BJ (cell line): ENCODE measurements at regions not wholly inside any gene's neighbourhood (a gene's known extent, or its start where the extent isn't known, plus 50 kb on each side); places are given as distances from the start of the nearest gene placed in this dataset.

Experiments
- CTCF ChIA-PET: fragments of 350-600 bp; formaldehyde crosslinking; extraction: SDS; loops from one replicate; lab custom pipeline; 2021; ENCODE audit warnings: antibody characterized with exemption, inconsistent platforms; lab: Yijun Ruan, JAX
- POLR2A ChIA-PET: fragments of 300-600 bp; sonication (Branson Sonifier 250); formaldehyde crosslinking; extraction: SDS; loops from one replicate; lab custom pipeline; 2021; ENCODE audit warnings: antibody characterized with exemption; lab: Charles Lee
- DNase-seq: peaks from one replicate; pipeline ENCODE4 v3.0.0-alpha.2; 2011; ENCODE audit warnings: low read depth
- H3K27me3 ChIP-seq: 2 replicates; pipeline ENCODE4 v1.6.0; 2011; ENCODE audit warnings: low read length; ENCODE audit not compliant: control insufficient read depth, insufficient read depth
- H3K36me3 ChIP-seq: 2 replicates; pipeline ENCODE4 v1.5.1; 2011; ENCODE audit warnings: low read length; ENCODE audit not compliant: control insufficient read depth, insufficient read depth
- H3K4me3 ChIP-seq: 2 replicates; pipeline ENCODE4 v1.5.1; 2011; ENCODE audit warnings: low read depth, mild to moderate bottlenecking, control low read depth, low read length
- CTCF ChIP-seq: IDR thresholded peaks from 2 replicates; pipeline ENCODE4 v1.5.1; 2011; ENCODE audit warnings: low read depth, mild to moderate bottlenecking, control low read depth, inconsistent platforms, low read length, moderate library complexity; ENCODE audit not compliant: insufficient read depth

GRCh38 chr1:38579056-38579455 lies 280.5 kb downstream of the RRAGC start:
- ChIA-PET POLR2A (no interaction called here), CTCF (no interaction called here)
- H3K36me3 ChIP-seq = no peaks in the 10 kb centered on the region
- no peak for TF ChIP-seq CTCF
- DNase-seq = no peak
- H3K27me3 ChIP-seq = peaks cover 10% of the 10 kb centered on the region
- no peak overlapping the region for H3K4me3 ChIP-seq

GRCh38 chr1:38578271-38578951 lies 281.2 kb downstream of the RRAGC start:
- Histone ChIP-seq H3K27me3 (peaks cover 10% of the 10 kb centered on the region), H3K4me3 (no peak overlapping the region), H3K36me3 (no peaks in the 10 kb centered on the region)
- ChIA-PET CTCF (no interaction called here), POLR2A (no interaction called here)
- no peak for DNase-seq
- TF ChIP-seq CTCF = no peak

GRCh38 chr1:38577937-38578270 lies 281.7 kb downstream of the RRAGC start:
- H3K4me3 ChIP-seq = no peak overlapping the region
- CTCF ChIA-PET = no interaction called here
- no peak for DNase-seq
- H3K36me3 ChIP-seq = no peaks in the 10 kb centered on the region
- H3K27me3 ChIP-seq = peaks cover 10% of the 10 kb centered on the region
- TF ChIP-seq CTCF = no peak
- POLR2A ChIA-PET = no interaction called here

- Histone ChIP-seq H3K4me3 (no peak overlapping the region), H3K36me3 (no peaks in the 10 kb centered on the region), H3K27me3 (peaks cover 10% of the 10 kb centered on the region)
- no peak for TF ChIP-seq CTCF
- CTCF ChIA-PET = no interaction called here
- no peak for DNase-seq
- POLR2A ChIA-PET = no interaction called here
Observed at GRCh38 chr1:38577385-38577784, 282.2 kb downstream of the RRAGC start.

GRCh38 chr1:38576241-38576640 lies 283.3 kb downstream of the RRAGC start:
- no peak for TF ChIP-seq CTCF
- no peak for DNase-seq
- CTCF ChIA-PET = interaction anchor here (1.4 kb wide), 1 partner anchor 11 kb away, joined by 3 read pairs; no protein-coding TSS in a partner anchor
- Histone ChIP-seq H3K27me3 (peaks cover 10% of the 10 kb centered on the region), H3K36me3 (no peaks in the 10 kb centered on the region), H3K4me3 (no peak overlapping the region)
- POLR2A ChIA-PET = interaction anchor here (0.6 kb wide), 1 partner anchor 871 kb away, joined by 3 read pairs; no protein-coding TSS in a partner anchor
